HG02623 (cell line): ENCODE measurements at regions not wholly inside any gene's neighbourhood (a gene's known extent, or its start where the extent isn't known, plus 50 kb on each side); places are given as distances from the start of the nearest gene placed in this dataset.
"Not testable (repeated sequence)": the region's sequence is repeated elsewhere in the genome, so short reads cannot be mapped to it uniquely, and the experiment has no call there.

ENCODE experiments used
- ATAC-seq: cut with Tn5 transposase; IDR thresholded peaks from one replicate; pipeline ENCODE4 v1.9.1; 2021; ENCODE audit warnings: moderate library complexity; ENCODE audit not compliant: unreplicated experiment

GRCh38 chr11:110850846-110851245 lies 138.6 kb upstream of the ARHGAP20 start:
- no peak for ATAC-seq

- not testable (repeated sequence) for ATAC-seq
Observed at GRCh38 chr11:110843053-110843452, 130.8 kb upstream of the ARHGAP20 start.

GRCh38 chr11:110838808-110839207 lies 126.6 kb upstream of the ARHGAP20 start:
- no peak for ATAC-seq

GRCh38 chr11:110837603-110838002 lies 125.4 kb upstream of the ARHGAP20 start:
- no peak for ATAC-seq

GRCh38 chr11:110835106-110835505 lies 122.9 kb upstream of the ARHGAP20 start:
- ATAC-seq, result no peak

GRCh38 chr11:110833033-110833484 lies 120.8 kb upstream of the ARHGAP20 start:
- no peak for ATAC-seq

- ATAC-seq, result no peak
Observed at GRCh38 chr11:110832539-110832938, 120.3 kb upstream of the ARHGAP20 start.

- no peak for ATAC-seq
Observed at GRCh38 chr11:110832080-110832479, 119.8 kb upstream of the ARHGAP20 start.

GRCh38 chr11:110830747-110831146 lies 118.5 kb upstream of the ARHGAP20 start:
- no peak for ATAC-seq

- ATAC-seq, result no peak
Observed at GRCh38 chr11:110830344-110830743, 118.1 kb upstream of the ARHGAP20 start.

GRCh38 chr11:110829873-110830272 lies 117.6 kb upstream of the ARHGAP20 start:
- ATAC-seq, result no peak

- ATAC-seq, result no peak
Observed at GRCh38 chr11:110828086-110828485, 115.8 kb upstream of the ARHGAP20 start.

GRCh38 chr11:110827276-110827675 lies 115.0 kb upstream of the ARHGAP20 start:
- ATAC-seq, result no peak

- ATAC-seq, result no peak
Observed at GRCh38 chr11:110824912-110825620, 112.8 kb upstream of the ARHGAP20 start.

GRCh38 chr11:110818032-110818687 lies 105.9 kb upstream of the ARHGAP20 start:
- ATAC-seq, result no peak

GRCh38 chr11:110812086-110812733 lies 100.0 kb upstream of the ARHGAP20 start:
- ATAC-seq, result no peak

- ATAC-seq, result no peak
Observed at GRCh38 chr11:110809417-110810199, 97.4 kb upstream of the ARHGAP20 start.

GRCh38 chr11:110808248-110808647 lies 96.0 kb upstream of the ARHGAP20 start:
- no peak for ATAC-seq

GRCh38 chr11:110807801-110808200 lies 95.6 kb upstream of the ARHGAP20 start:
- ATAC-seq, result no peak

- ATAC-seq, result no peak
Observed at GRCh38 chr11:110805756-110806155, 93.5 kb upstream of the ARHGAP20 start.

- no peak for ATAC-seq
Observed at GRCh38 chr11:110802162-110802561, 89.9 kb upstream of the ARHGAP20 start.
